CD4-positive, alpha-beta memory T cell (primary cell): ENCODE measurements at regions not wholly inside any gene's neighbourhood (a gene's known extent, or its start where the extent isn't known, plus 50 kb on each side); places are given as distances from the start of the nearest gene placed in this dataset.
"Not testable (repeated sequence)": the region's sequence is repeated elsewhere in the genome, so short reads cannot be mapped to it uniquely, and the experiment has no call there.

Experiments
- CTCF ChIA-PET: fragments of 350-600 bp; sonication (Branson Sonifier 250); formaldehyde crosslinking; loops from one replicate; lab custom pipeline; 2021; ENCODE audit warnings: inconsistent platforms; ENCODE audit not compliant: partially characterized antibody; lab: Charles Lee
- POLR2A ChIA-PET: fragments of 350-600 bp; sonication (Branson Sonifier 250); formaldehyde crosslinking; loops from one replicate; lab custom pipeline; 2021; ENCODE audit not compliant: partially characterized antibody; lab: Charles Lee
- DNase-seq, 5 donors: peaks; one replicate each; pipeline versions ENCODE4 v3.0.0 to v3.0.0-alpha.2; 2020 to 2022; ENCODE audit warnings: mixed read lengths in 1 of 5
- H3K27ac ChIP-seq: one replicate; pipeline ENCODE4 v1.7.0; 2013; ENCODE audit warnings: low read depth, low read length
- H3K27me3 ChIP-seq: 2 replicates; pipeline ENCODE4 v1.7.0; 2013; ENCODE audit warnings: mild to moderate bottlenecking, low read length, moderate library complexity; ENCODE audit not compliant: insufficient read depth
- H3K36me3 ChIP-seq: 2 replicates; pipeline ENCODE4 v1.7.0; 2013; ENCODE audit warnings: mild to moderate bottlenecking, low read length, moderate library complexity; ENCODE audit not compliant: insufficient read depth
- H3K4me1 ChIP-seq: 2 replicates; pipeline ENCODE4 v1.7.0; 2013; ENCODE audit warnings: mild to moderate bottlenecking, low read length, moderate library complexity; ENCODE audit not compliant: insufficient read depth
- H3K4me3 ChIP-seq, 2 donors: one replicate each; pipeline ENCODE4 v1.7.0; 2013; ENCODE audit warnings: low read length in 2 of 2, mild to moderate bottlenecking in 1 of 2
- H3K9me3 ChIP-seq, 2 donors: one replicate each; pipeline ENCODE4 v1.7.0; 2013; ENCODE audit warnings: low read length in 2 of 2, control low read depth in 1 of 2; ENCODE audit not compliant: control insufficient read depth in 1 of 2
- H3K27ac Mint-ChIP-seq, 7 donors: one replicate each; pipeline ENCODE4 v1.8.0; 2020 to 2021; ENCODE audit warnings: mixed read lengths in 7 of 7, mild to moderate bottlenecking in 6 of 7, inconsistent platforms in 3 of 7, moderate library complexity in 3 of 7
- H3K27me3 Mint-ChIP-seq, 2 donors: one replicate each; pipeline ENCODE4 v1.8.0; 2020 to 2021; ENCODE audit warnings: mixed read lengths in 2 of 2
- H3K36me3 Mint-ChIP-seq, 2 donors: one replicate each; pipeline ENCODE4 v1.8.0; 2020 to 2021; ENCODE audit warnings: mixed read lengths in 2 of 2, inconsistent platforms in 1 of 2, mild to moderate bottlenecking in 1 of 2
- H3K4me1 Mint-ChIP-seq, 4 donors: one replicate each; pipeline ENCODE4 v1.8.0; 2020 to 2021; ENCODE audit warnings: mixed read lengths in 4 of 4, mild to moderate bottlenecking in 1 of 4
- H3K4me3 Mint-ChIP-seq, 8 donors: one replicate each; pipeline ENCODE4 v1.8.0; 2020 to 2021; ENCODE audit warnings: mixed read lengths in 8 of 8, mild to moderate bottlenecking in 7 of 8, moderate library complexity in 6 of 8, inconsistent platforms in 3 of 8
- H3K9me3 Mint-ChIP-seq, 8 donors: one replicate each; pipeline ENCODE4 v1.8.0; 2020 to 2021; ENCODE audit warnings: mixed read lengths in 8 of 8, mild to moderate bottlenecking in 5 of 8, inconsistent platforms in 3 of 8, moderate library complexity in 1 of 8
- intact Hi-C: fragments of 100-400 bp; cut with micrococcal nuclease; formaldehyde crosslinking; loops from one replicate; pipeline ENCODE4 v1.15.1; 2023

DNA sequence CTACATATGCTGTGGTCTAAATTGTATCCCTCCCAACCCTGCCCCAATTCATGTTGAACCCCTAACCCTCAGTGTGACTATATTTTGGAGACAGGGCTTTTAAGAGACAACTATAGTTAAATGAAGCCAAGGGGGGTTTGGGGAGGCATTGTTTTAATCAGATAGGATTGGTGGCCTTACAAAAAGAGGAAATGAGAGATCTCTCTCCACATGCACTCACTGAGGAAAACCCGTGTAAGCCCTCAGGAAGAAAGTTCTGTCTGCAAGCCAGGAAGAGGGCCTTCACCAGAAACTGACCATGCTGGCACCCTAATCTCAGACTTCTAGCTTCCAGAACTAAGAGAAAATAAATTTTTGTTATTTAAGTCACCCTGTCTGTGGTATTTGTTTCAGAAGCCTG is 276.7 kb downstream of the KIF20B start:
- Mint-ChIP-seq H3K27ac (no peak overlapping the region), H3K9me3 (peaks cover 0 to 4% (median 0%) of the 10 kb centered on the region in 8 donors), H3K4me3 (no peak overlapping the region), H3K36me3 (no peaks in the 10 kb centered on the region), H3K4me1 (no peaks in the 10 kb centered on the region), H3K27me3 (peaks cover 2 to 3% of the 10 kb centered on the region in 2 donors)
- no peak overlapping the region for H3K27ac ChIP-seq
- CTCF ChIA-PET, result no interaction called here
- no peak overlapping the region for H3K4me3 ChIP-seq
- H3K36me3 ChIP-seq, result no peaks in the 10 kb centered on the region
- no peaks in the 10 kb centered on the region for H3K27me3 ChIP-seq
- POLR2A ChIA-PET, result no interaction called here
- DNase-seq, result no peak
- intact Hi-C loops, result no loop called here
- H3K4me1 ChIP-seq, result no peaks in the 10 kb centered on the region
- no peaks in the 10 kb centered on the region for H3K9me3 ChIP-seq

DNA sequence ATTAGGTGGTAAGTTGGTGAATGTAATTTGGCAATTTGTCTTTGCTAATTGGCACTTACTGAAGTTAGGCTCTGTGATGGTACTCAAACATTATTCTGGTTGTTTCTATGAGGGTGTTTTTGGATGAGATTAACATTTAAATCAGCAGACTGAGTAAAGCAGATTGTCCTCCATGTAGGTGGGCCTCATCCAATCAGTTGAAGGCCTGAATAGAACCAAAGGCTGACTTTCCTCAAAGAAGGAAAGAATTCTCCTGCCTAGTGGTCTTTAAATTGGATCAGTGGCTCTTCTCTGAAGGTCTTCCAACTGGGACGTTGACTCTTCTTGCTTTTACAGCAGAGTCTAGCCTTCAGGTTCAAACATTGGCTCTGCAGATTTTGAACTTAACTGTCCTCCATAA is 278.3 kb downstream of the KIF20B start:
- H3K27me3 ChIP-seq, result no peaks in the 10 kb centered on the region
- H3K9me3 ChIP-seq, result no peaks in the 10 kb centered on the region
- no peaks in the 10 kb centered on the region for H3K36me3 Mint-ChIP-seq
- no peaks in the 10 kb centered on the region for H3K4me1 Mint-ChIP-seq
- intact Hi-C loops, result no loop called here
- H3K9me3 Mint-ChIP-seq, result peaks cover 0 to 4% (median 0%) of the 10 kb centered on the region in 8 donors
- no peak overlapping the region for H3K4me3 ChIP-seq
- CTCF ChIA-PET, result no interaction called here
- no peak for DNase-seq
- no peak overlapping the region for H3K27ac ChIP-seq
- POLR2A ChIA-PET, result no interaction called here
- no peak overlapping the region for H3K4me3 Mint-ChIP-seq
- H3K27ac Mint-ChIP-seq, result no peak overlapping the region
- H3K4me1 ChIP-seq, result no peaks in the 10 kb centered on the region
- no peaks in the 10 kb centered on the region for H3K36me3 ChIP-seq
- H3K27me3 Mint-ChIP-seq, result peaks cover 2 to 3% of the 10 kb centered on the region in 2 donors

DNA sequence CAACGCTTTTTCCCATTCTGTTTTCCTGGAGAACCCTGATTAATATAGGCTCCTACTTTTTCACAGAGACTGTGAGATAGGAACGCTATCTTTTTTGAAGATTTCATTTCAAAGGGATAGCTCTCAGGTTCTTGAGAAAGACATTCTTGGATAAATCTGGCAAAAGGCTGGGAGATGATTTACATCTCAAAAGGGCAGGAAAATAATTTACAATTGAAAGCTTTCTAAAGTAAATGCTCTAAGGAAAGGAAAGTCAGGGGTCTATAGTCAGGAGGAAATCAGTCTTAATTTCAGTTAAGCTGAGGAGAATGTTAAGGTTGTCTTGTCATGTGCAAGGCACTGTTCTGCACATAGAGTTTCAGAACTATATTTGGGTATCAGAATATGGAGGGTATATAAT is 278.8 kb downstream of the KIF20B start:
- Mint-ChIP-seq H3K36me3 (no peaks in the 10 kb centered on the region), H3K27ac (no peak overlapping the region), H3K4me3 (no peak overlapping the region), H3K9me3 (peaks cover 0 to 4% (median 0%) of the 10 kb centered on the region in 8 donors), H3K27me3 (peaks cover 2 to 3% of the 10 kb centered on the region in 2 donors), H3K4me1 (no peaks in the 10 kb centered on the region)
- no peaks in the 10 kb centered on the region for H3K9me3 ChIP-seq
- H3K4me3 ChIP-seq, result no peak overlapping the region
- H3K36me3 ChIP-seq, result no peaks in the 10 kb centered on the region
- H3K27ac ChIP-seq, result no peak overlapping the region
- DNase-seq, result no peak
- intact Hi-C loops, result no loop called here
- no peaks in the 10 kb centered on the region for H3K27me3 ChIP-seq
- ChIA-PET CTCF (interaction anchor here (0.7 kb wide), 1 partner anchor 46 kb away, joined by 5 read pairs; no protein-coding TSS in a partner anchor), POLR2A (no interaction called here)
- no peaks in the 10 kb centered on the region for H3K4me1 ChIP-seq

DNA sequence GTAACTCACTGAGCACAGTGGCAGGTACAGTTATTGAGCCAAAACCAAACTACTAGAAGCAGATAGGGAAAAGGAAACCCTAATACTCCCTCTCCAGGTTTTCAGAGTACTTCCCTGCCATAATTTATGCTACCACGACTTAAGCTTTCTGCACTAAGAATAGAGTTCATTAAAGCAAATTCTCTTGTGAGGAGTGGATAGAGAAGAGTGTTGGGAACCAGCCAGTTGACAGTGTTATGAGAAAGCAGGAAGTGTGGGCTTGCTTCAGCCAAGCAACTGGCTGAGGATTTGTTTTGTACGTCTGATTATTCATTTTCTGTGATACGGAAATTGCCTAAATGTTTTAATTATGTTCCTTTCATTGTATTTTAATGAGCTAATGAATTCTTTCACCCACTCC is 280.5 kb downstream of the KIF20B start:
- DNase-seq, result no peak
- Histone ChIP-seq H3K36me3 (no peaks in the 10 kb centered on the region), H3K27ac (no peak overlapping the region), H3K4me3 (no peak overlapping the region), H3K27me3 (no peaks in the 10 kb centered on the region), H3K9me3 (no peaks in the 10 kb centered on the region), H3K4me1 (no peaks in the 10 kb centered on the region)
- intact Hi-C loops, result no loop called here
- Mint-ChIP-seq H3K4me3 (no peak overlapping the region), H3K36me3 (no peaks in the 10 kb centered on the region), H3K27ac (no peak overlapping the region), H3K27me3 (peaks cover 2 to 3% of the 10 kb centered on the region in 2 donors), H3K9me3 (peaks cover 0 to 4% (median 0%) of the 10 kb centered on the region in 8 donors), H3K4me1 (no peaks in the 10 kb centered on the region)
- POLR2A ChIA-PET, result no interaction called here
- CTCF ChIA-PET, result interaction anchor here (0.7 kb wide), 1 partner anchor 1028 kb away, joined by 3 read pairs; no protein-coding TSS in a partner anchor

DNA sequence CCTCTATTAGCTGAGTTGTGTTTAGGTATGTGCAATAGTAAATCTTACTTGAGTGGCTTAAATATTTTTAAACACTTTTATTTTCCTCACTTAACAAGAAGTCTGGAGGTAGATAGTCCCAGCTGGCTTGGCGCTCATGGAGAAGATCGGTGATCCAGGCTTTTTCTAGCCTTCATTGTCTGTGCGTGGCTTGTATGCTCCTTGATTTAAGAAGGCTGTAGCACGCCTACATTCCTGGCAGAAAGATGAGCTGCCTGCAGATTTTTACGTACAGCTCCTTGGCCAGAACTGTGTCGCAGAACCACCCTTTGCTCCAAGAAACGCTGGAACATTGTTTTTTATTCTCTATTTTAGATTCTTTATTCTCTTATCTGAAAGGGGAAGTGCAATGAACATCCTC is 284.1 kb downstream of the KIF20B start:
- peaks cover 0 to 7% (median 3%) of the 10 kb centered on the region in 8 donors for H3K9me3 Mint-ChIP-seq
- no peaks in the 10 kb centered on the region for H3K36me3 ChIP-seq
- peaks cover 2 to 3% of the 10 kb centered on the region in 2 donors for H3K27me3 Mint-ChIP-seq
- no peaks in the 10 kb centered on the region for H3K27me3 ChIP-seq
- intact Hi-C loops, result no loop called here
- ChIA-PET POLR2A (no interaction called here), CTCF (no interaction called here)
- H3K4me1 ChIP-seq, result no peaks in the 10 kb centered on the region
- DNase-seq, result no peak
- no peaks in the 10 kb centered on the region for H3K9me3 ChIP-seq
- no peak overlapping the region for H3K27ac Mint-ChIP-seq
- H3K4me3 Mint-ChIP-seq, result no peak overlapping the region
- no peaks in the 10 kb centered on the region for H3K36me3 Mint-ChIP-seq
- H3K27ac ChIP-seq, result no peak overlapping the region
- H3K4me3 ChIP-seq, result no peak overlapping the region
- H3K4me1 Mint-ChIP-seq, result no peaks in the 10 kb centered on the region

DNA sequence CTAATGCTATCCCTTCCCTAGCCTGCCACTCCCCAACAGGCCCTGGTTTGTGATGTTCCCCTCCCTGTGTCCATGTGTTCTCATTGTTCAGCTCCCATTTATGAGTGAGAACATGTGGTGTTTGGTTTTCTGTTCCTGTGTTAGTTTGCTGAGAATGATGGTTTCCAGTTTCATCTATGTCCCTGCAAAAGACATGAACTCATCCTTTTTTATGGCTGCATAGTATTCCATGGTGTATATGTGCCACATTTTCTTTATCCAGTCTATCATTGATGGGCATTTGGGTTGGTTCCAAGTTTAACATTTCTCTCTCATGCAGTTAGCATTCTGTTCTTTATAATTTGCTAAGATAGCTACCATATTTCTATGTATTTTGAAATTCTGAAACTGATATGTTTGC is 287.0 kb downstream of the KIF20B start:
- H3K9me3 Mint-ChIP-seq, H3K4me1 ChIP-seq, H3K27ac Mint-ChIP-seq, H3K27ac ChIP-seq, H3K36me3 ChIP-seq, H3K4me3 ChIP-seq, H3K36me3 Mint-ChIP-seq, H3K4me1 Mint-ChIP-seq, intact Hi-C loops, H3K27me3 ChIP-seq, H3K9me3 ChIP-seq, CTCF ChIA-PET, H3K4me3 Mint-ChIP-seq, H3K27me3 Mint-ChIP-seq, DNase-seq, POLR2A ChIA-PET: not testable (repeated sequence)

DNA sequence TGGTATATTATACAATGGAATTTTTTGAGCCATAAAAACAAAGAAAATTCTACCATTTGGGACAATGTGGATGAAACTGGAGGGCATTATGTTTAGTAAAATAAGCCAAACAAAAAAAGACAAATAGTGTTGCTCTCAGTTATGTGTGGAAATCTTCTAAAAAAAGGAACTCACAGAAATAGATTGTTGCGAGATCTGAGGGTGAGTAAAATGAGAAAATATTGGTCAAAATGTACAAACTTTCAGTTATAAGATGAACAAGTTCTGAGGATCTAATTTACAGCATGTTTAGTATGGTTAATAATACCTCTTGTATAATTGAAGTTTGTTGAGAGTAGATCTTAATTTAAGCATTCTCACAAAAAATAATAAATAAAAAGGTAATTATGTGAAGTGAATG is 291.2 kb downstream of the KIF20B start:
- no peaks in the 10 kb centered on the region for H3K27me3 Mint-ChIP-seq
- no peak overlapping the region for H3K4me3 Mint-ChIP-seq
- no peak overlapping the region for H3K4me3 ChIP-seq
- POLR2A ChIA-PET, result no interaction called here
- H3K36me3 ChIP-seq, result no peaks in the 10 kb centered on the region
- no peak for DNase-seq
- no peaks in the 10 kb centered on the region for H3K9me3 ChIP-seq
- intact Hi-C loops, result no loop called here
- H3K36me3 Mint-ChIP-seq, result no peaks in the 10 kb centered on the region
- no peak overlapping the region for H3K27ac Mint-ChIP-seq
- H3K27me3 ChIP-seq, result no peaks in the 10 kb centered on the region
- H3K4me1 Mint-ChIP-seq, result no peaks in the 10 kb centered on the region
- H3K27ac ChIP-seq, result no peak overlapping the region
- peaks cover 0 to 10% (median 5%) of the 10 kb centered on the region in 8 donors for H3K9me3 Mint-ChIP-seq
- CTCF ChIA-PET, result no interaction called here
- no peaks in the 10 kb centered on the region for H3K4me1 ChIP-seq

DNA sequence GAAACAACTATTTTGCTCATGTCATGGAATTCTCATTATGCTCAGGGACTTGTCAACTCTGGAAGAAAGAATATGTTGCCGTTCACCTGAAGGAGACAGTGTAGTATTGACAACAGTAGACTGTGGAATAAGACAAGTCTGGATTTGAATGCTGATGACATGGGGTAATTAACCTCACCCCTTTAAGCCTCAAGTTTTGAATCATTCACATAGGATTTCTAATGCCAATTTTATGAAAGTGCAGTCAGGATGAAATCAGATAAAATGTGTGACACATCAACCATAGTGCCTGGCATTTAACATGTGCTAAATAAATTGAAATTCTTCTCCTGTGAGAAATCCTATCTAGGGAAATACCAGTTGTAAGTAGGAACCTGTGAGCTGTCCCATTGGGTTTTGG is 305.8 kb downstream of the KIF20B start:
- Histone ChIP-seq H3K36me3 (no peaks in the 10 kb centered on the region), H3K4me3 (no peak overlapping the region), H3K9me3 (no peaks in the 10 kb centered on the region), H3K4me1 (no peaks in the 10 kb centered on the region), H3K27me3 (no peaks in the 10 kb centered on the region), H3K27ac (no peak overlapping the region)
- no peak overlapping the region for H3K27ac Mint-ChIP-seq
- H3K4me3 Mint-ChIP-seq, result no peak overlapping the region
- ChIA-PET CTCF (no interaction called here), POLR2A (no interaction called here)
- peaks cover 0 to 9% (median 4%) of the 10 kb centered on the region in 8 donors for H3K9me3 Mint-ChIP-seq
- no peak for DNase-seq
- peaks cover 1 to 3% of the 10 kb centered on the region in 2 donors for H3K27me3 Mint-ChIP-seq
- intact Hi-C loops, result no loop called here
- no peaks in the 10 kb centered on the region for H3K4me1 Mint-ChIP-seq
- H3K36me3 Mint-ChIP-seq, result no peaks in the 10 kb centered on the region
